B cell (primary cell): ENCODE measurements at regions not wholly inside any gene's neighbourhood (a gene's known extent, or its start where the extent isn't known, plus 50 kb on each side); places are given as distances from the start of the nearest gene placed in this dataset.

Experiments
- ATAC-seq: fragments of 200-7000 bp; cut with Tn5 transposase; one replicate; pipeline ENCODE4 v1.10.0; 2021; ENCODE audit warnings: low read depth, mild to moderate bottlenecking, moderate number of reproducible peaks, moderate library complexity
- CTCF ChIA-PET: fragments of 350-600 bp; sonication (Branson Sonifier 250); formaldehyde crosslinking; loops from one replicate; lab custom pipeline; 2021; ENCODE audit warnings: antibody characterized with exemption, inconsistent platforms; lab: Charles Lee
- POLR2A ChIA-PET: fragments of 350-600 bp; sonication (Branson Sonifier 250); formaldehyde crosslinking; loops from one replicate; lab custom pipeline; 2021; ENCODE audit warnings: antibody characterized with exemption; lab: Charles Lee
- DNase-seq: peaks from one replicate; pipeline ENCODE4 v3.0.0; 2013
- H2AFZ ChIP-seq: 2 replicates; pipeline ENCODE4 v1.6.1; 2012; ENCODE audit warnings: mild to moderate bottlenecking, low read depth, low read length; ENCODE audit not compliant: insufficient read depth, poor library complexity, severe bottlenecking
- H3K27ac ChIP-seq, 2 donors: 1 replicate in 1 of 2; 2 replicates in 1 of 2; pipeline ENCODE4 v1.5.1; 2012 to 2013; ENCODE audit warnings: low read length in 2 of 2, mild to moderate bottlenecking in 2 of 2, moderate library complexity in 1 of 2
- H3K27me3 ChIP-seq, 4 experiments: fragments of 200-600 bp in 1 of 4; sonication (generic) in 1 of 4; replicated peaks in 1 of 4; 1 replicate in 2 of 4; 2 replicates in 2 of 4; pipeline versions ENCODE4 v1.6.1 to v1.7.0; 2013 to 2016; ENCODE audit warnings: low read length in 3 of 4, mild to moderate bottlenecking in 2 of 4, mixed read lengths in 1 of 4, moderate library complexity in 1 of 4; ENCODE audit not compliant: insufficient read depth in 4 of 4, control insufficient read depth in 3 of 4; ENCODE audit errors: control extremely low read depth in 1 of 4
- H3K36me3 ChIP-seq, 2 experiments: replicated peaks in 1 of 2; 1 replicate in 1 of 2; 2 replicates in 1 of 2; pipeline versions ENCODE4 v1.6.1 to v1.7.1; 2013; ENCODE audit warnings: low read length in 1 of 2; ENCODE audit not compliant: insufficient read depth in 2 of 2, control insufficient read depth in 1 of 2; ENCODE audit errors: control extremely low read depth in 1 of 2, extremely low read depth in 1 of 2
- H3K4me1 ChIP-seq, 2 donors: fragments of 200-600 bp in 1 of 2; sonication (generic) in 1 of 2; 1 replicate in 1 of 2; 2 replicates in 1 of 2; pipeline versions ENCODE4 v1.5.1 to v1.6.1; 2013 to 2017; ENCODE audit warnings: low read length in 2 of 2; ENCODE audit not compliant: control insufficient read depth in 2 of 2, insufficient read depth in 2 of 2
- H3K4me2 ChIP-seq: replicated peaks from 2 replicates; pipeline ENCODE3; 2012; ENCODE audit warnings: mild to moderate bottlenecking, low read depth, low read length; ENCODE audit not compliant: poor library complexity, severe bottlenecking
- H3K4me3 ChIP-seq, 5 experiments: fragments of 200-600 bp in 1 of 5; sonication (generic) in 1 of 5; 1 replicate in 3 of 5; 2 replicates in 2 of 5; pipeline versions ENCODE4 v1.5.1 to v1.7.0; 2011 to 2016; ENCODE audit warnings: low read length in 4 of 5, mild to moderate bottlenecking in 4 of 5, low read depth in 2 of 5, control low read depth in 1 of 5, moderate library complexity in 1 of 5; ENCODE audit not compliant: insufficient read depth in 1 of 5; ENCODE audit errors: control extremely low read depth in 1 of 5, extremely low read depth in 1 of 5
- H3K79me2 ChIP-seq: fragments of 200-600 bp; sonication (generic); one replicate; pipeline ENCODE4 v1.6.0; 2016; ENCODE audit warnings: low read length; ENCODE audit not compliant: control insufficient read depth, insufficient read depth
- H3K9ac ChIP-seq: fragments of 200-600 bp; sonication (generic); 2 replicates; pipeline ENCODE4 v1.6.1; 2017; ENCODE audit warnings: mild to moderate bottlenecking, low read length, moderate library complexity
- H3K9me3 ChIP-seq, 3 donors: one replicate each; pipeline versions ENCODE4 v1.6.1 to v1.7.1; 2013; ENCODE audit warnings: low read length in 2 of 3; ENCODE audit not compliant: control insufficient read depth in 2 of 3, insufficient read depth in 1 of 3; ENCODE audit errors: control extremely low read depth in 1 of 3
- H4K20me1 ChIP-seq: 2 replicates; pipeline ENCODE4 v1.6.0; 2012; ENCODE audit warnings: mild to moderate bottlenecking, low read length; ENCODE audit not compliant: insufficient read depth, control insufficient read depth, poor library complexity, severe bottlenecking
- H3K27ac Mint-ChIP-seq: one replicate; pipeline ENCODE4 v1.8.0; 2021; ENCODE audit warnings: mixed read lengths
- H3K27me3 Mint-ChIP-seq: one replicate; pipeline ENCODE4 v1.8.0; 2021; ENCODE audit warnings: mixed read lengths
- H3K4me1 Mint-ChIP-seq: one replicate; pipeline ENCODE4 v1.8.0; 2021; ENCODE audit warnings: mixed read lengths
- H3K4me3 Mint-ChIP-seq: one replicate; pipeline ENCODE4 v1.8.0; 2021; ENCODE audit warnings: mixed read lengths
- H3K9me3 Mint-ChIP-seq: one replicate; pipeline ENCODE4 v1.8.0; 2022; ENCODE audit warnings: mixed read lengths; ENCODE audit not compliant: insufficient read depth
- CTCF ChIP-seq: fragments of 200-600 bp; IDR thresholded peaks from one replicate; pipeline ENCODE4 v1.8.0; 2022; ENCODE audit warnings: antibody characterized with exemption, mild to moderate bottlenecking
- EZH2 ChIP-seq: IDR thresholded peaks from 2 replicates; pipeline ENCODE4 v1.6.1; 2012; ENCODE audit warnings: borderline replicate concordance, low read depth, mild to moderate bottlenecking, moderate library complexity, low read length; ENCODE audit not compliant: insufficient read depth, poor library complexity, severe bottlenecking
- WGBS: methylation state at CpG from one replicate; pipeline ENCODE4 v1.1.5; 2013; ENCODE audit warnings: missing lambda C conversion rate; ENCODE audit not compliant: insufficient coverage; 5-methylcytosine and 5-hydroxymethylcytosine counted together
- intact Hi-C: fragments of 100-400 bp; cut with micrococcal nuclease; formaldehyde crosslinking; loops from one replicate; pipeline ENCODE4 v1.10.0; 2022

GRCh38 chr18:10374636-10375293 is 79.7 kb upstream of the APCDD1 start:
- intact Hi-C loops: no loop called here
- Histone ChIP-seq H3K9me3 (no peaks in the 10 kb centered on the region), H3K9ac (no peak overlapping the region), H3K36me3 (no peaks in the 10 kb centered on the region), H3K4me2 (no peak overlapping the region), H3K79me2 (no peaks in the 10 kb centered on the region), H2AFZ (no peak overlapping the region), H3K27ac (no peak overlapping the region), H4K20me1 (no peaks in the 10 kb centered on the region), H3K4me1 (no peaks in the 10 kb centered on the region), H3K27me3 (no peaks in the 10 kb centered on the region), H3K4me3 (no peak overlapping the region)
- Mint-ChIP-seq H3K4me1 (peaks cover 3% of the 10 kb centered on the region), H3K4me3 (no peak overlapping the region), H3K9me3 (no peaks in the 10 kb centered on the region), H3K27me3 (peaks cover 2% of the 10 kb centered on the region), H3K27ac (no peak overlapping the region)
- WGBS: 95% methylated on average over 14 of the region's 16 CpGs
- CTCF ChIA-PET: interaction anchor here (1.0 kb wide), 1 partner anchor 42 kb away, joined by 3 read pairs; no protein-coding TSS in a partner anchor
- POLR2A ChIA-PET: no interaction called here
- DNase-seq (no peak), ATAC-seq (no peak)
- TF ChIP-seq EZH2 (no peak), CTCF (no peak)

GRCh38 chr18:10376731-10377130 is 77.7 kb upstream of the APCDD1 start:
- DNase-seq (no peak), ATAC-seq (no peak)
- Mint-ChIP-seq H3K4me1 (peaks cover 3% of the 10 kb centered on the region), H3K9me3 (no peaks in the 10 kb centered on the region), H3K27ac (no peak overlapping the region), H3K4me3 (no peak overlapping the region), H3K27me3 (peaks cover 8% of the 10 kb centered on the region)
- no peaks in the 10 kb centered on the region for H4K20me1 ChIP-seq
- ChIA-PET CTCF (no interaction called here), POLR2A (no interaction called here)
- no peaks in the 10 kb centered on the region for H3K36me3 ChIP-seq
- H3K9ac ChIP-seq: no peak overlapping the region
- intact Hi-C loops: no loop called here
- no peak overlapping the region for H3K4me2 ChIP-seq
- TF ChIP-seq EZH2: no peak
- TF ChIP-seq CTCF: no peak
- no peaks in the 10 kb centered on the region for H3K4me1 ChIP-seq
- 98% methylated on average over 6 of the region's 10 CpGs for WGBS
- no peaks in the 10 kb centered on the region for H3K9me3 ChIP-seq
- H3K79me2 ChIP-seq: no peaks in the 10 kb centered on the region
- no peak overlapping the region for H3K27ac ChIP-seq
- no peak overlapping the region for H3K4me3 ChIP-seq
- H3K27me3 ChIP-seq: no peaks in the 10 kb centered on the region
- no peak overlapping the region for H2AFZ ChIP-seq
